ENCODE measurements at regions not wholly inside any gene's neighbourhood (a gene's known extent, or its start where the extent isn't known, plus 50 kb on each side); places are given as distances from the start of the nearest gene placed in this dataset.

DNA sequence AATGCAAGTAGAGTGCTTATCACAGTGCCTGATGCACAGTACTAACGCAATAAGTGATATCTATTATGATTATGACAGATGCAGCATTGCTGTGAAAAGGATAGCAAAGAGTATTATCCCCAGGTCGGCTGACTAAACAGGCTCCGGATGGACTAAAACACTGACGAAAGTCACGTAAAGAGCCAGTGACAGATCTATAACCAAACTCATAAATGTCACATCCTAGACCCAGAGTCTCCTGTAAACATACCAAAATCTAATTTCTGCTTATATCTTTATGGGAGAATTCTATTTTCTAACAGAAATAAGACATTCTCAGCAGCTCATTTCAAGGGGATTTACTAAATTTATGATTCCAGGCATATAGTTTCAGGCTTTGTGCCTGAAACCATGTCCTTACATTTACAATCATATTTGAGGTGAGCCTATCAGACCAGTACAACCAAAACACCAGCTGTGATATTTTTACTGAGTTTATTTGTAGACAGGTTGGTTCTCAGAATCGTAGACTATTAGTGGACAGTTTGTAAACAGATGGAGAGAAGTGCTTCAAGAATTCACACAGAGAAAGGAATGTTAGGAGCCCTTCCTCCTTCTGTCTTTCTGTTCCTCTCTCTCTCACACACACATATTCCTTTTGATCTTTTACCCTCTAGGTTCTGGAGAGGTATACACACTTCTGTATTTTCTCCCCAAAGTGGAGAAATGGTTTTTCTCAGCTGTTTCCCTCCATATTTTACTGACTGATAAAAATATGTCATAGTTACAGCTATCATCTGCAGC, 52.4 kb upstream of the WDR26 start:
- DNase-seq (ENCODE audit: low read depth): no peak

DNA sequence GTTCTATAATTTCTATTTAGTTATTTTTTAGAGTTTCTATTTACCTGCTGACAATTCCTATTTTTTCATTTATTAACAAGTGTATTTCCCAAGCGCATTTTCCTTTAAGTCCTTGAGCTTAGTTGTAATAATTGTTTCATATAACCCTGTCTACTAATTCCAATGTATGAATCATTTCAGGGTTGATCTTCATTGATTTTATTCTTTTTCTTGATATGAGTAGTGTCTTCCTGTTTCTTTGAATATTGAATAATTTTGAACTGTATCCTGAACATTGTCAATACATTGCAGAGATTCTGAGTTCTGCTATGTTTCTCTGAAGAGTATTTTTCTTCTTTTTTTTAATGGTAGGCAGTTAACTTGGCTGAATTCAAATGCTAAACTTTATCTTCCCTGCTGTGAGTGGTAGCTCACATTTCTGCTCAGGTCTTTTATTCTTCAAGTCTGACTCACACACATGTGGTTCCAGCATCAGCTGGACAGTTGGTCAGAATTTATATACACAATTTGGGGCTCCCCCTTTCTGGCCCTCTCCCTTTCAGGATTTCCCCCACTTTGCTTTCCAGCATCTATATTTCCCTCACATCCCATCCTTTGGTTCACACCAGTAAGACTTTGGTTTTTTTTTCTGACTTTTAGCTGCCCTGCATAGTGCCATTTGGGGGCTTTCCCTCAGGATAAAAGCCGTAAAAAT, 54.4 kb upstream of the WDR26 start:
- no peak for DNase-seq (ENCODE audit: low read depth)

DNA sequence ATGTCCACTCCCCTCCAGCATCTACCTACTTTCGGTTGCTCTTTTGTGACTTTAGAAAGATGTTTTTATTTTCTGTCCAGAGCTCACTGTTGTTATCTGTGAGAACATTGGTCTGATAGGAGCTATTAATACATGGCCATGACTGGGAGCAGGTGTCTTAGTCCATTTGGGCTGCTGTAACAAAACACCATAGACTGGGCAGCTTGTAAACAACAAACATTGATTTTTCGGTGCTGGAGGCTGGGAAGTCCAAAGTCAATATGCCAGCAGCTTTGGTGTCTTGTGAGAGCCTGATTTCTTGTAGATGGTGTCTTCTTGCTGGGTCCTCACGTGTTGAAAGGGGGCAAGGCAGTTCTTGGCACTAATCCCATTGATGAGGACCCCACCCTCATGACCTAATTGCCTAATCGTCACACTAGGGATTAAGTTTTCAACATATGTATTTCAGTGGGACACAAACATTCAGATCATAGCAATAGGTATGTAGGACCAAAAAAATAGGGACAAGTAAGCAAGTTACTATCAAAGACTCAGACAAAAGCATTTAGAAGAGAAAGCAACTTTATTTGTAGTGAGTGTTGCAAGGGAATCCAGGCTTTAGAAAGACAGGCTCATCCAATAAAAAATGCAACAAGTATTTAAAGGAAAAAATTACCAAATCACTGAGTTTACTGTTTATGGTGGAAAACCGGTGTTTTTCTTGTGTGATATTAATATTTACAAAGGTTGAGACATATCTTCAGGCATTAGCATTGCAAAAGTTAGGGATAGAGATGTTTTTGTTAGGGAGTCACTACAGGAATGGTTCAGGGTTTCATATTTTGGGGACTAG, 55.2 kb upstream of the WDR26 start:
- DNase-seq (ENCODE audit: low read depth): no peak

GRCh38 chr1:224490549-224491537, 56.2 kb upstream of the WDR26 start:
- no peak for DNase-seq (ENCODE audit: low read depth)

DNA sequence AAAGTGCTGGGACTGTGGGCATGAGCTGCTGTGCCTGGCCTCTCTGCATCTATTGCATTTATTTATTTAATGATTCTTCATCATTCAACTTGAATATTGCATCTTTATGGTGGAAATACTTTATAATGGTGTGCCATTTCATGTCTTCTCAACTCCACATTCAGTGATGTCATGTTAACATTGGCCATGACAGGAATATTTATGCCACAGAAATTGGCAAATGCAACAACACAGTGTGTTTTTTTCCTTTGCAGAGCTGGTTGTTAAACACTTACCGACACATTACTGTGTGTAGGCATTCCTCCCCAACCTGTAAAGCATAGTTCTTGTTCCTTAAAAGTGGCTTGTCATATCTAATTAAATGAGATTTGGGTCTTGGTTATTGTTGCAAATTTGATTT, 57.4 kb upstream of the WDR26 start:
- no peak for DNase-seq (ENCODE audit: low read depth)

DNA sequence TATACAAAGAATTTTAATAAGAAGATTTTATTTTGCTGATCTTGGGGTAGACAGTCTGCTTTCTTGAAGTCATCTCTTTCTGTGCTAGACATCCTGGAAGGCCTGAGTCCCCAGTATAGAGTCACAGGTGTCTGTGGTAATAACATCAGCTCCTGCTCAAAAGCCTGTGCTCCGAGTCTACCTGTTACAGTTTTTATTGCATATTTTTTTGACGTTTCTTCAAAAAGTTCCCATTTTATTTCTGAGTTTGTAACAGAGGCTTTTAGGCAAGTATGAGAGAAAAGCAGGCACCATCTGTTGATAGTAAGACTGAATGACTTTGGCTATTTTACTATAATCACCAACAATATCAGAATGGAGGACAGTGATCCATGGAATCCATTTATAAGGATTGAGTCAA, 58.0 kb upstream of the WDR26 start:
- DNase-seq (ENCODE audit: low read depth): no peak

DNA sequence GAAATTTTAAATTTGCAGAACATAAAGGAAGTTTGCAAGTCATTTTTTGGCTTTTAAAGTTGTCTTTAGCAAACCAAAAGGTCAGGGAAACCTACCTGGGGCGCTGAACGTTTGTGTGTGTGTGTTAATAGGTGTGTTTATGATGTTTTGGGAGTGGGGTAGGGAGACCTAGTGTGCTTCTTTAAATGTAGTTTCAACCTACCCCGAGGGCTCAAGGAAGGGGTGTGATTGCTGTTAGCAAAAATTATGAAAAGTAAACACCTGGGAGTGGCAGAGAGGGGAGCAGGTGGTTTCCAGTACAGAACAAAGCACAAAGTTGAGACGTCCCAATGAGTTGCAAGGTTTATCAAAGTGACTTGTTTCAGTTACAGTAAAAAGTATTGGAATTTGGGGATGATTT, 58.7 kb upstream of the WDR26 start:
- DNase-seq (ENCODE audit: low read depth): no peak

- DNase-seq (ENCODE audit: low read depth): no peak
These were observed 59.7 kb upstream of the WDR26 start for GRCh38 chr1:224494343-224494742.

DNA sequence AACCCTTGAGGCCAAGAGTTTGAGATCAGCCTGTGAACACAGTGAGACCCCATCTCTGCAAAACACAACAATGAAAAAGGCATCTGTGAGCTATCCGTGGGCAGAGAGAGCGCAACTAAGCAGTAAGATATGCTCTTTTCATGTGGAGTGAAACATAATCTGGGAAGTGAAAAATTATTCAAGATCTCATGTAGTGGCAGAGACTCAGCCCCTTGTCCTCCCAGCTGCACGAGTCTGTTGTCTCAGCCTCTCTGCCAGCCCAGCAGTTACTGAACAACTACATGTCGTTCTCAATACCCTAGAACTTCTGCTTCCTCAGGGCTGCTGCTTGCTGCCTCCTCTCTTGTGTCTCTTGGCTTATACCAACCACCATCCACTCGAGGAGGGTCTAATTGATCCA, 61.3 kb upstream of the WDR26 start:
- no peak for DNase-seq (ENCODE audit: low read depth)

- no peak for DNase-seq (ENCODE audit: low read depth)
These were observed 62.2 kb upstream of the WDR26 start for GRCh38 chr1:224496826-224497225.

- DNase-seq (ENCODE audit: low read depth): peak; percentile 60
These were observed 63.3 kb upstream of the WDR26 start for GRCh38 chr1:224497714-224498573.

GRCh38 chr1:224498574-224499170, 64.1 kb upstream of the WDR26 start:
- peak; percentile 4 for DNase-seq (ENCODE audit: low read depth)

- no peak for DNase-seq (ENCODE audit: low read depth)
These were observed 64.6 kb upstream of the WDR26 start for GRCh38 chr1:224499204-224499603.

- DNase-seq (ENCODE audit: low read depth): no peak
These were observed 66.2 kb upstream of the WDR26 start for GRCh38 chr1:224500796-224501195.

DNA sequence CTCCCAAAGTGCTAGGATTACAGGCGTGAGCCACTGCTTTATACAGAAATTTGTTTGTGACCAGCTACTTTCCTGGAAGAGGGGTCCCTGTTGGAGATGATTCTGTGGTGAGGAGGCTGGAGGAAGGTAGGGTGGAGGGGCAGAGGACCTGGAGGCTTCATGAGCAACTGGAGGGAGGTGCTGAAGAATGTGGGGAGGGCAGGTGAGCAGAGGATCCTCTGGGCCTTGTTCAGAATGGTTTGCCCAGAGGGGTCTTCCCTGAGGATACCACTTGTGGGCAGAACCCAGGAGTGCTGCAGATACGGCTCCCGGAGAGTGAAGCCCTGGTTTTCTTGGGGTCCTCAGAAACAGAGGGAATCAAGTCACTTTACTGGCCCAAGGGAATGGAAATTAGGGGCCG, 67.2 kb upstream of the WDR26 start:
- no peak for DNase-seq (ENCODE audit: low read depth)

- no peak for DNase-seq (ENCODE audit: low read depth)
These were observed 68.0 kb upstream of the WDR26 start for GRCh38 chr1:224502459-224503160.

DNA sequence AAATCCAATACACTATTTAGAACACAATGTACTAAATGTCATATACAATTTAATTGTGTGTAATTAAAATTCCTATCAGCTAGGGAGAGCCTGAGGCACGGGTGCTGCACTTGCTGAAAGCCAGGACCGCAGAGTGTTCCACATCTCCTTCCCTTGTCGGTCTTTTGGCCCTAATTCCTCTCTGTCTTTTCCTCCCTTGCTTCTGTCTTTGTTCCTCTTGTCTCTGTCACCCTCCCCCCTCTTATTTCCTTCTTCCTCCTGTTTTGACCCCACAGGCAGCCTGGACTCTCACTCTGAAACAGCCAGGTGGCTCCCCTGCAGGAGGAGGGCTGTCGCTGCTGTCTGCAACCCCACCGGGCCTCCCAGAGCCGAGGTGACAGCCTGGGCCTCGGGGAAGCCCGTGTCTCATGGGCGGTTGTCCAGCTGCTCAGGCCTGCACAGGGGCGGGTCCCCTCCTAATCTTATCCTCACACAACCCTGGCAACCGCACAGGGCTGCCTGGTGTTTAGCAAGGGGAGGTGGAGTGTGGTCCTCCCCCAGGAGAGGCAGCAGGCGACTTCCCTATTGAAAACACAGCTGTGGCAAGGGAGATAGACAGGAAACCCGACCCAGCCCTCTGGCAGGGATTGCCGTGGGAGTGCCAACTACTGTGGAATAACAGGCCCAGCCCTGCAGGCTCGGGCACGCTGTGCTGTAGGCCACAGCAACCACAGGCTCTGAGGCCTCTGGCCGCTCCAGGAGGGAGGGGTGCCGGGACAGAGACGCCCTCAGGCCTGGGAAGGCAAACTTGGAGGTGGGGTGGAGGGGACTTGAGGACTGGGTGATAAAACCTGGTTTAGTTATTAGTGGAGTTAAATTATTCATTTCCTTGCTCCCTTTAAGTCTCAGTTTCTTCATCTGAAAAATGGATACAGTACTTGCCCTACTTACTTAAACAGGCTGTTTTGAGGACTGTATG, 68.8 kb upstream of the WDR26 start:
- no peak for DNase-seq (ENCODE audit: low read depth)

DNA sequence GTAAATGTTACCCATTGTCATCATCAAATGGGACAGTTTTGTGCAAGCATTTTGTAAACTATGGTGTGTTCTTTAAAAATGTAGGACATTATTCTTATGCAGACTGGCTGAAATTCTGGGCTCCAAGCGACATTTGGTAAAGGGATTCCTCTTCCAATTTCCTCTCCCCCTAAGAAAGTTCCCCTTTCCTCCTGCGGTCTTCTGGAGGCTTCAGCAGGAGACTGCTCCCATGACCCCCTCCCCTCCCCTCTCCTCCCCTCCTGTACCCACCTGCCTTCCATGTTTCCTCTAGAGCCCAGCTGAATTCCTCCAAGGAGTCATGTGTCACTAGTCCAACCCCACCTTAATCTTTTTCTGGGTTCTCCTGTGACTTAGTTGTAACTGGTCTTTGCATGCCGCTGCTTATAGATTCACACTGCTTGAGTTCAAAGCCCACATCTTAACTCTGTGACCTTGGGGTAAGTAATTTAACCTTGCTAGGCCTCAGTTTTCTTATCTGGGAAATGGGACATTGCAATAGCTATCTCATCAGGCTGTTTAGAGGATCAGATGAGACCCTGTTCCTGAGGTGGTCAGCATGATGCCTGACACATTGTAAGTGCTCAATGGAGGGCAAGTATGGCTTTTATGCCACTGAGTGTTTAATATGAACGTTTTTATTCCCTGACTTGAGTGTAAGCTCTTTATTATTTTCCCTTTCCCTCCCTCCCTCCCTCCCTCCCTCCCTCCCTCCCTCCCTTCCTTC, 69.9 kb upstream of the WDR26 start:
- no peak for DNase-seq (ENCODE audit: low read depth)
